HepG2 (cell line): ENCODE measurements at regions not wholly inside any gene's neighbourhood (a gene's known extent, or its start where the extent isn't known, plus 50 kb on each side); places are given as distances from the start of the nearest gene placed in this dataset.

Experiments
- ATAC-seq: fragments of 200-7000 bp; cut with Tn5 transposase; 3 replicates; pipeline ENCODE4 v1.9.1; 2020; ENCODE audit warnings: mild to moderate bottlenecking, moderate library complexity
- BruUV-seq: library from RNA; stranded (reverse); fragments of 400-500 nt; replicated peaks from 2 replicates; lab custom pipeline; 2021; lab: Mats Ljungman, UMichigan
- CTCF ChIA-PET: fragments of 300-600 bp; formaldehyde crosslinking; extraction: SDS; loops from one replicate; lab custom pipeline; 2021; ENCODE audit warnings: low total read pairs, inconsistent platforms, low intra/inter-chr PET ratio; lab: Yijun Ruan, JAX
- POLR2A ChIA-PET: fragments of 350-600 bp; sonication (Branson Sonifier 250); formaldehyde crosslinking; loops from one replicate; lab custom pipeline; 2020; ENCODE audit warnings: antibody characterized with exemption, inconsistent platforms; lab: Yijun Ruan, JAX
- DNase-seq: peaks from one replicate; pipeline ENCODE4 v3.0.0-alpha.2; 2015; ENCODE audit warnings: low spot score
- FAIRE-seq: peaks from 3 replicates; lab custom pipeline; 2011; peaks lifted over from hg19 to GRCh38; lab: Jason Lieb, UNC
- H2AFZ ChIP-seq: one replicate; pipeline ENCODE4 v1.6.1; 2011; ENCODE audit warnings: low read length, inconsistent platforms
- H3K27ac ChIP-seq: fragments of 300-600 bp; 3 replicates; pipeline ENCODE4 v1.8.0; 2011; ENCODE audit warnings: mixed run types, mild to moderate bottlenecking, mixed read lengths, low read length, inconsistent platforms; ENCODE audit not compliant: insufficient read depth; ENCODE audit errors: extremely low read length
- H3K27me3 ChIP-seq, 2 experiments: fragments of 200-600 bp in 1 of 2; 2 replicates in 1 of 2; 3 replicates in 1 of 2; pipeline versions ENCODE4 v1.6.0 to v1.8.0; 2011; ENCODE audit warnings: low read length in 2 of 2, mild to moderate bottlenecking in 2 of 2, moderate library complexity in 2 of 2, inconsistent platforms in 1 of 2; ENCODE audit not compliant: insufficient read depth in 2 of 2, control insufficient read depth in 1 of 2
- H3K36me3 ChIP-seq, 2 experiments: fragments of 200-600 bp in 1 of 2; replicated peaks in 1 of 2; 2 replicates in 1 of 2; 3 replicates in 1 of 2; pipeline versions ENCODE4 v1.5.1 to v1.8.0; 2011; ENCODE audit warnings: low read length in 2 of 2, inconsistent platforms in 1 of 2; ENCODE audit not compliant: insufficient read depth in 2 of 2, control insufficient read depth in 1 of 2
- H3K4me1 ChIP-seq: 2 replicates; pipeline ENCODE4 v1.5.1; 2012; ENCODE audit warnings: low read length, inconsistent platforms; ENCODE audit not compliant: insufficient read depth
- H3K4me2 ChIP-seq: 2 replicates; pipeline ENCODE4 v1.6.0; 2011; ENCODE audit warnings: low read depth, low read length, inconsistent platforms
- H3K4me3 ChIP-seq, 3 experiments: fragments of 200-600 bp in 1 of 3; sonication (generic), shearing (Covaris generic) in 1 of 3; replicated peaks in 1 of 3; 2 replicates each; pipeline ENCODE4 v1.5.1; 2011 to 2016; ENCODE audit warnings: low read length in 3 of 3, inconsistent platforms in 2 of 3, low read depth in 2 of 3, mild to moderate bottlenecking in 2 of 3, control low read depth in 1 of 3, mixed read lengths in 1 of 3; ENCODE audit not compliant: insufficient read depth in 1 of 3
- H3K79me2 ChIP-seq: one replicate; pipeline ENCODE4 v1.6.1; 2011; ENCODE audit warnings: low read length, inconsistent platforms; ENCODE audit not compliant: insufficient read depth
- H3K9ac ChIP-seq: 2 replicates; pipeline ENCODE4 v1.6.0; 2011; ENCODE audit warnings: mild to moderate bottlenecking, low read depth, low read length, inconsistent platforms; ENCODE audit not compliant: insufficient read depth
- H3K9me3 ChIP-seq: 2 replicates; pipeline ENCODE4 v1.5.1; 2012; ENCODE audit warnings: mild to moderate bottlenecking, low read length
- H4K20me1 ChIP-seq: 2 replicates; pipeline ENCODE4 v1.6.0; 2011; ENCODE audit warnings: inconsistent platforms, mild to moderate bottlenecking, low read length, moderate library complexity; ENCODE audit not compliant: insufficient read depth
- FOXA1 ChIP-seq, 2 experiments: fragments of 450-650 bp in 1 of 2; sonication (generic) in 1 of 2; formaldehyde crosslinking in 1 of 2; IDR thresholded peaks; 2 replicates each; pipeline versions ENCODE4 v1.4.0 to v1.6.1; 2016 to 2020; ENCODE audit warnings: missing genetic modification reagents in 1 of 2
- FOXC1 ChIP-seq: sonication (generic); formaldehyde crosslinking; IDR thresholded peaks from 2 replicates; pipeline ENCODE4 v1.8.0; 2022; ENCODE audit warnings: mild to moderate bottlenecking, missing genetic modification reagents, borderline replicate concordance
- IRF9 ChIP-seq: sonication (generic); formaldehyde crosslinking; IDR thresholded peaks from 2 replicates; pipeline ENCODE4 v1.8.0; 2022; ENCODE audit warnings: missing genetic modification reagents, mild to moderate bottlenecking, borderline replicate concordance
- SNRNP70 ChIP-seq: fragments of 200-400 bp; formaldehyde crosslinking; IDR thresholded peaks from 2 replicates; pipeline ENCODE4 v1.6.1; 2017; ENCODE audit warnings: mild to moderate bottlenecking, low read depth, low read length, moderate library complexity
- SP5 ChIP-seq: IDR thresholded peaks from 2 replicates; pipeline ENCODE4 v1.6.1; 2016; ENCODE audit warnings: low read depth, borderline replicate concordance
- STAG1 ChIP-seq: sonication (generic); formaldehyde crosslinking; IDR thresholded peaks from 2 replicates; pipeline ENCODE4 v1.4.0; 2020; ENCODE audit warnings: missing genetic modification reagents
- TOPORS ChIP-seq: sonication (generic); formaldehyde crosslinking; IDR thresholded peaks from 2 replicates; pipeline ENCODE4 v1.8.0; 2023; ENCODE audit warnings: mild to moderate bottlenecking, missing genetic modification reagents
- ZNF567 ChIP-seq: sonication (generic); formaldehyde crosslinking; IDR thresholded peaks from 2 replicates; pipeline ENCODE4 v1.8.1; 2023; ENCODE audit warnings: mild to moderate bottlenecking, missing genetic modification reagents, borderline replicate concordance
- ZNF713 ChIP-seq: sonication (generic); formaldehyde crosslinking; IDR thresholded peaks from 2 replicates; pipeline ENCODE4 v1.4.0; 2020; ENCODE audit warnings: mild to moderate bottlenecking, missing genetic modification reagents
- in situ Hi-C: cut with HindIII; loops from 2 replicates; pipeline ENCODE4 v1.10.0; 2017; ENCODE audit warnings: low pct_unique_long_range_greater_than_20kb; ENCODE audit not compliant: extremely low pct_ligation_motif_present
- intact Hi-C: fragments of 100-400 bp; cut with micrococcal nuclease; formaldehyde crosslinking; loops from one replicate; pipeline ENCODE4 v1.10.0; 2022; ENCODE audit not compliant: unreplicated experiment
- TF ChIP-seq, protein P1 (sequence below): sonication (generic); formaldehyde crosslinking; IDR thresholded peaks from 2 replicates; pipeline ENCODE4 v1.4.0; 2020; ENCODE audit warnings: low read depth, missing genetic modification reagents
- TF ChIP-seq, protein P2 (sequence below): sonication (generic); formaldehyde crosslinking; conservative IDR thresholded peaks from 2 replicates; pipeline ENCODE4 v1.4.0; 2020; ENCODE audit warnings: mild to moderate bottlenecking, missing genetic modification reagents, moderate library complexity
- TF ChIP-seq, protein P3 (sequence below): fragments of 450-650 bp; IDR thresholded peaks from 2 replicates; pipeline ENCODE4 v1.6.1; 2017
- TF ChIP-seq, protein P4 (sequence below): sonication (generic); formaldehyde crosslinking; IDR thresholded peaks from 2 replicates; pipeline ENCODE4 v1.5.0; 2020; ENCODE audit warnings: mild to moderate bottlenecking, missing genetic modification reagents, moderate library complexity

GRCh38 chr3:76679541-76679940 is 360.4 kb upstream of the ROBO2 start:
- Histone ChIP-seq H3K27ac (no peak overlapping the region), H3K36me3 (no peaks in the 10 kb centered on the region), H3K4me2 (no peak overlapping the region), H3K9me3 (no peaks in the 10 kb centered on the region), H4K20me1 (no peaks in the 10 kb centered on the region), H3K9ac (no peak overlapping the region), H3K27me3 (no peaks in the 10 kb centered on the region), H3K4me1 (no peaks in the 10 kb centered on the region; the same call in 1 of the 2 replicates), H3K79me2 (no peaks in the 10 kb centered on the region), H2AFZ (no peak overlapping the region), H3K4me3 (no peak overlapping the region)
- FAIRE-seq (no peak), DNase-seq (peak; percentile 18), ATAC-seq (no peak)
- ChIA-PET CTCF (interaction anchor here (1.5 kb wide), 1 partner anchor 576 kb away, joined by 6 read pairs; no protein-coding TSS in a partner anchor), POLR2A (no interaction called here)
- in situ Hi-C loops = no loop called here
- intact Hi-C loops = loop anchor here (1.0 to 5.0 kb wide), 2 partner anchors 358 to 576 kb away; no protein-coding TSS in a partner anchor
- no TSS peak for BruUV-seq
- TF ChIP-seq SNRNP70 (no peak), ZNF567 (no peak), SP5 (CRISPR knock-in tag) (no peak), IRF9 (no peak), TOPORS (CRISPR knock-in tag) (no peak), FOXC1 (no peak), STAG1 (peak; percentile 68), FOXA1 (IDR thresholded peaks at IDR 0.05) (no peak), FOXA1 (CRISPR knock-in tag; IDR thresholded peaks at IDR 0.05) (no peak), ZNF713 (CRISPR knock-in tag) (no peak)
- TF ChIP-seq, protein P1, sequence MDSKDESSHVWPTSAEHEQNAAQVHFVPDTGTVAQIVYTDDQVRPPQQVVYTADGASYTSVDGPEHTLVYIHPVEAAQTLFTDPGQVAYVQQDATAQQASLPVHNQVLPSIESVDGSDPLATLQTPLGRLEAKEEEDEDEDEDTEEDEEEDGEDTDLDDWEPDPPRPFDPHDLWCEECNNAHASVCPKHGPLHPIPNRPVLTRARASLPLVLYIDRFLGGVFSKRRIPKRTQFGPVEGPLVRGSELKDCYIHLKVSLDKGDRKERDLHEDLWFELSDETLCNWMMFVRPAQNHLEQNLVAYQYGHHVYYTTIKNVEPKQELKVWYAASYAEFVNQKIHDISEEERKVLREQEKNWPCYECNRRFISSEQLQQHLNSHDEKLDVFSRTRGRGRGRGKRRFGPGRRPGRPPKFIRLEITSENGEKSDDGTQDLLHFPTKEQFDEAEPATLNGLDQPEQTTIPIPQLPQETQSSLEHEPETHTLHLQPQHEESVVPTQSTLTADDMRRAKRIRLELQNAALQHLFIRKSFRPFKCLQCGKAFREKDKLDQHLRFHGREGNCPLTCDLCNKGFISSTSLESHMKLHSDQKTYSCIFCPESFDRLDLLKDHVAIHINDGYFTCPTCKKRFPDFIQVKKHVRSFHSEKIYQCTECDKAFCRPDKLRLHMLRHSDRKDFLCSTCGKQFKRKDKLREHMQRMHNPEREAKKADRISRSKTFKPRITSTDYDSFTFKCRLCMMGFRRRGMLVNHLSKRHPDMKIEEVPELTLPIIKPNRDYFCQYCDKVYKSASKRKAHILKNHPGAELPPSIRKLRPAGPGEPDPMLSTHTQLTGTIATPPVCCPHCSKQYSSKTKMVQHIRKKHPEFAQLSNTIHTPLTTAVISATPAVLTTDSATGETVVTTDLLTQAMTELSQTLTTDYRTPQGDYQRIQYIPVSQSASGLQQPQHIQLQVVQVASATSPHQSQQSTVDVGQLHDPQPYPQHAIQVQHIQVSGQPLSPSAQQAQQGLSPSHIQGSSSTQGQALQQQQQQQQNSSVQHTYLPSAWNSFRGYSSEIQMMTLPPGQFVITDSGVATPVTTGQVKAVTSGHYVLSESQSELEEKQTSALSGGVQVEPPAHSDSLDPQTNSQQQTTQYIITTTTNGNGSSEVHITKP (CRISPR knock-in tag) = no peak
- TF ChIP-seq, protein P2, sequence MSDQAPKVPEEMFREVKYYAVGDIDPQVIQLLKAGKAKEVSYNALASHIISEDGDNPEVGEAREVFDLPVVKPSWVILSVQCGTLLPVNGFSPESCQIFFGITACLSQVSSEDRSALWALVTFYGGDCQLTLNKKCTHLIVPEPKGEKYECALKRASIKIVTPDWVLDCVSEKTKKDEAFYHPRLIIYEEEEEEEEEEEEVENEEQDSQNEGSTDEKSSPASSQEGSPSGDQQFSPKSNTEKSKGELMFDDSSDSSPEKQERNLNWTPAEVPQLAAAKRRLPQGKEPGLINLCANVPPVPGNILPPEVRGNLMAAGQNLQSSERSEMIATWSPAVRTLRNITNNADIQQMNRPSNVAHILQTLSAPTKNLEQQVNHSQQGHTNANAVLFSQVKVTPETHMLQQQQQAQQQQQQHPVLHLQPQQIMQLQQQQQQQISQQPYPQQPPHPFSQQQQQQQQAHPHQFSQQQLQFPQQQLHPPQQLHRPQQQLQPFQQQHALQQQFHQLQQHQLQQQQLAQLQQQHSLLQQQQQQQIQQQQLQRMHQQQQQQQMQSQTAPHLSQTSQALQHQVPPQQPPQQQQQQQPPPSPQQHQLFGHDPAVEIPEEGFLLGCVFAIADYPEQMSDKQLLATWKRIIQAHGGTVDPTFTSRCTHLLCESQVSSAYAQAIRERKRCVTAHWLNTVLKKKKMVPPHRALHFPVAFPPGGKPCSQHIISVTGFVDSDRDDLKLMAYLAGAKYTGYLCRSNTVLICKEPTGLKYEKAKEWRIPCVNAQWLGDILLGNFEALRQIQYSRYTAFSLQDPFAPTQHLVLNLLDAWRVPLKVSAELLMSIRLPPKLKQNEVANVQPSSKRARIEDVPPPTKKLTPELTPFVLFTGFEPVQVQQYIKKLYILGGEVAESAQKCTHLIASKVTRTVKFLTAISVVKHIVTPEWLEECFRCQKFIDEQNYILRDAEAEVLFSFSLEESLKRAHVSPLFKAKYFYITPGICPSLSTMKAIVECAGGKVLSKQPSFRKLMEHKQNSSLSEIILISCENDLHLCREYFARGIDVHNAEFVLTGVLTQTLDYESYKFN = no peak
- TF ChIP-seq, protein P3, sequence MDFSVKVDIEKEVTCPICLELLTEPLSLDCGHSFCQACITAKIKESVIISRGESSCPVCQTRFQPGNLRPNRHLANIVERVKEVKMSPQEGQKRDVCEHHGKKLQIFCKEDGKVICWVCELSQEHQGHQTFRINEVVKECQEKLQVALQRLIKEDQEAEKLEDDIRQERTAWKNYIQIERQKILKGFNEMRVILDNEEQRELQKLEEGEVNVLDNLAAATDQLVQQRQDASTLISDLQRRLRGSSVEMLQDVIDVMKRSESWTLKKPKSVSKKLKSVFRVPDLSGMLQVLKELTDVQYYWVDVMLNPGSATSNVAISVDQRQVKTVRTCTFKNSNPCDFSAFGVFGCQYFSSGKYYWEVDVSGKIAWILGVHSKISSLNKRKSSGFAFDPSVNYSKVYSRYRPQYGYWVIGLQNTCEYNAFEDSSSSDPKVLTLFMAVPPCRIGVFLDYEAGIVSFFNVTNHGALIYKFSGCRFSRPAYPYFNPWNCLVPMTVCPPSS = no peak
- TF ChIP-seq, protein P4, sequence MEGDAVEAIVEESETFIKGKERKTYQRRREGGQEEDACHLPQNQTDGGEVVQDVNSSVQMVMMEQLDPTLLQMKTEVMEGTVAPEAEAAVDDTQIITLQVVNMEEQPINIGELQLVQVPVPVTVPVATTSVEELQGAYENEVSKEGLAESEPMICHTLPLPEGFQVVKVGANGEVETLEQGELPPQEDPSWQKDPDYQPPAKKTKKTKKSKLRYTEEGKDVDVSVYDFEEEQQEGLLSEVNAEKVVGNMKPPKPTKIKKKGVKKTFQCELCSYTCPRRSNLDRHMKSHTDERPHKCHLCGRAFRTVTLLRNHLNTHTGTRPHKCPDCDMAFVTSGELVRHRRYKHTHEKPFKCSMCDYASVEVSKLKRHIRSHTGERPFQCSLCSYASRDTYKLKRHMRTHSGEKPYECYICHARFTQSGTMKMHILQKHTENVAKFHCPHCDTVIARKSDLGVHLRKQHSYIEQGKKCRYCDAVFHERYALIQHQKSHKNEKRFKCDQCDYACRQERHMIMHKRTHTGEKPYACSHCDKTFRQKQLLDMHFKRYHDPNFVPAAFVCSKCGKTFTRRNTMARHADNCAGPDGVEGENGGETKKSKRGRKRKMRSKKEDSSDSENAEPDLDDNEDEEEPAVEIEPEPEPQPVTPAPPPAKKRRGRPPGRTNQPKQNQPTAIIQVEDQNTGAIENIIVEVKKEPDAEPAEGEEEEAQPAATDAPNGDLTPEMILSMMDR (CRISPR knock-in tag) = peak; percentile 29; the same call in 1 of the 2 replicates
